PFSK-1 (cell line): ENCODE measurements at regions not wholly inside any gene's neighbourhood (a gene's known extent, or its start where the extent isn't known, plus 50 kb on each side); places are given as distances from the start of the nearest gene placed in this dataset.

ENCODE experiments used
- FOXP2 ChIP-seq: optimal IDR thresholded peaks from 2 replicates; pipeline ENCODE3; 2011; ENCODE audit warnings: borderline replicate concordance, control low read depth, inconsistent platforms; ENCODE audit not compliant: insufficient read depth; ENCODE audit errors: extremely low read length, extremely low read depth
- POLR2AphosphoS5 ChIP-seq: IDR thresholded peaks from 2 replicates; pipeline ENCODE4 v1.6.1; 2012; ENCODE audit warnings: low read depth, mild to moderate bottlenecking, control low read depth, low read length, moderate library complexity
- REST ChIP-seq, 2 experiments: IDR thresholded peaks; 2 replicates each; pipeline versions ENCODE4 v1.6.1 to v1.8.0; 2011 to 2012; ENCODE audit warnings: low read depth in 2 of 2, low read length in 2 of 2, control low read depth in 1 of 2, inconsistent platforms in 1 of 2, mild to moderate bottlenecking in 1 of 2, moderate library complexity in 1 of 2; ENCODE audit not compliant: insufficient read depth in 1 of 2
- SIN3A ChIP-seq: IDR thresholded peaks from 2 replicates; pipeline ENCODE4 v1.6.1; 2012; ENCODE audit warnings: mild to moderate bottlenecking, low read length, moderate library complexity, borderline replicate concordance; ENCODE audit not compliant: insufficient read depth
- TAF1 ChIP-seq: IDR thresholded peaks from 2 replicates; pipeline ENCODE4 v1.6.1; 2012; ENCODE audit warnings: low read length, control low read depth, borderline replicate concordance; ENCODE audit not compliant: insufficient read depth

- TF ChIP-seq POLR2AphosphoS5 (no peak), FOXP2 (no peak), TAF1 (no peak)
Measured at GRCh38 chr3:43996379-43997301, 245.0 kb upstream of the TOPAZ1 start.

- TF ChIP-seq POLR2AphosphoS5 (no peak), TAF1 (no peak), SIN3A (no peak), REST (IDR thresholded peaks at IDR 0.05; ENCODE audit: insufficient read depth in 1 of 2, low read depth in 2 of 2, low read length in 2 of 2) (no peak), FOXP2 (no peak)
Measured at GRCh38 chr3:43997316-43997715, 244.4 kb upstream of the TOPAZ1 start.

GRCh38 chr3:43997788-43998369, 243.8 kb upstream of the TOPAZ1 start:
- TF ChIP-seq TAF1 (no peak), SIN3A (no peak), POLR2AphosphoS5 (no peak), REST (IDR thresholded peaks at IDR 0.05; ENCODE audit: insufficient read depth in 1 of 2, low read depth in 2 of 2, low read length in 2 of 2) (no peak), FOXP2 (no peak)

GRCh38 chr3:43998370-43998835, 243.3 kb upstream of the TOPAZ1 start:
- TF ChIP-seq TAF1 (no peak), POLR2AphosphoS5 (no peak), REST (IDR thresholded peaks at IDR 0.05; ENCODE audit: insufficient read depth in 1 of 2, low read depth in 2 of 2, low read length in 2 of 2) (no peak)

- TF ChIP-seq POLR2AphosphoS5 (no peak), FOXP2 (no peak), REST (IDR thresholded peaks at IDR 0.05; ENCODE audit: insufficient read depth in 1 of 2, low read depth in 2 of 2, low read length in 2 of 2) (no peak), TAF1 (no peak), SIN3A (no peak)
Measured at GRCh38 chr3:43998836-43999727, 242.6 kb upstream of the TOPAZ1 start.
